OCI-LY3 (cell line): ENCODE measurements at regions not wholly inside any gene's neighbourhood (a gene's known extent, or its start where the extent isn't known, plus 50 kb on each side); places are given as distances from the start of the nearest gene placed in this dataset.

Experiments used
- CTCF ChIP-seq: fragments of 200-600, 300-600 bp; sonication (generic); IDR thresholded peaks from 2 replicates; pipeline ENCODE4 v1.5.1; 2014; ENCODE audit warnings: antibody characterized with exemption, low read length, low read depth
- EZH2phosphoT487 ChIP-seq: fragments of 200-600 bp; shearing (Covaris generic); IDR thresholded peaks from 2 replicates; pipeline ENCODE4 v1.6.1; 2018; ENCODE audit warnings: antibody characterized with exemption, mixed run types, low read depth

DNA sequence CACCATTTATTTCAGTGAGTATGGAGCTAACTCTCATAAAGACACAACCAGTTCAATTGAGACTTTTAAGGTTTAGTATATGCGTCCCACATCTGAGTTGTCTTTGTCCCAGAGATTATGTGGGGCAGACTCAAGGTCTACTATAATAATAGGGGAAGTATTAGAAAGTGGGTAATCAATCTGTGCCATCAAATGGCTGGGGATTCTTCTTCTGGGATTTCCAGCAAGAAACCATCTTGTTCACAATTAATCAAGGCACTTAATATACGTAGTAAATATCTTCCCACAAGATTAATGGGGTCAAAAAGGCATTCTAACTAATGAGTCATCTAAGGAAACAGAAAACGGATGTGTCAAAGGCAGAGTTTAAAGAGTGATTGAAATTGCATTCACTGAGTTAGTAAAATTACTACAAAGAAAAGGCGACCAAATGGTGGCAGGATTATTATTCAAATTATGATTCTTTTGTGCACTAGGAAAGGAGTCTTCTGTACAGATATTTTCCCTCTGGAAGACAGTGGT lies 179.8 kb upstream of the REG3G start:
- TF ChIP-seq CTCF, result no peak
- TF ChIP-seq EZH2phosphoT487, result no peak
